ENCODE measurements at regions not wholly inside any gene's neighbourhood (a gene's known extent, or its start where the extent isn't known, plus 50 kb on each side); places are given as distances from the start of the nearest gene placed in this dataset.
A peak's percentile ranks its signal among the peaks of the same experiment; 100 is the strongest.

DNA sequence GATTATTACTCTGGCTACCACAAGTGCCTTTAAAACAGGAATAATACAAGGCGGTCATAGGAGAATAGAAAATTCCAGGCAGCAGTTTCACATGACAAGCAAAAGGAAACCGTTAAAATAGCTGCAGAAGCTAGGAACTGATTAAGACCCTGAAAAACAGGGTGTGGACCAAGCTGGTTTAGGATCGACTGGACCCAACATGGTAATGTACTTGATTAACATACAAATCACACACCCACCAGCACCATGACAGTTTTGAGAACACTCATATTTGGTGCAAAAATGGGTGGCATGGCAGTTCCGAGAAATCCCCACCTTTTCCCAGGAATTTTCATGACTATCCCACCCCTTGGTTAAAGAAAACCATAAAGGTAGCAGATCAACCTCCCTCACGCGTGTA lies 51.9 kb upstream of the TMEM163 start:
- DNase-seq (ENCODE audit: low read depth in 2 of 2): no peak

DNA sequence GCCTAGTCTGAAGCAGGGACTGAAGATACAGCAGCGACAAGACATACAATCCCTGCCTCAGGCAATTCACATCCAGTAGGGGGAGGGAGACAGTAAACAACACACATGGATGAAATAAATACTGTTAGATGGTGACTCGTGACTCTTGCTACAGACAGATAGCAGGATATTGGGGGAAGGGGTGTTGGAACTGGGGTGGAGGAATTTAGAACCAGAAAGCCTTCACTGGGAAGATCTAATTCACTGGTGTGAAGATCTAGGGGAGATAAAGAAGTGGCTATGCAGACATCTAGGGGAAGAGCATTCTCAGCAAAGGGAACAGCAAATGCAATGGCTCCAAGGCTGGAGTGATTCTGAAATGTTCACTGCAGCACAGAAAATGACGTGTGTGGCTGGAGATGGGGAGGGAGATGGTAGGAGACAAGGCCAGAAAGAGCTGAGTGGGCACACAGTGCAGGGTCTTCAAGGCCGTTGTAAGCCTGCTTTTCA lies 52.6 kb upstream of the TMEM163 start:
- DNase-seq (ENCODE audit: low read depth in 2 of 2): no peak

DNA sequence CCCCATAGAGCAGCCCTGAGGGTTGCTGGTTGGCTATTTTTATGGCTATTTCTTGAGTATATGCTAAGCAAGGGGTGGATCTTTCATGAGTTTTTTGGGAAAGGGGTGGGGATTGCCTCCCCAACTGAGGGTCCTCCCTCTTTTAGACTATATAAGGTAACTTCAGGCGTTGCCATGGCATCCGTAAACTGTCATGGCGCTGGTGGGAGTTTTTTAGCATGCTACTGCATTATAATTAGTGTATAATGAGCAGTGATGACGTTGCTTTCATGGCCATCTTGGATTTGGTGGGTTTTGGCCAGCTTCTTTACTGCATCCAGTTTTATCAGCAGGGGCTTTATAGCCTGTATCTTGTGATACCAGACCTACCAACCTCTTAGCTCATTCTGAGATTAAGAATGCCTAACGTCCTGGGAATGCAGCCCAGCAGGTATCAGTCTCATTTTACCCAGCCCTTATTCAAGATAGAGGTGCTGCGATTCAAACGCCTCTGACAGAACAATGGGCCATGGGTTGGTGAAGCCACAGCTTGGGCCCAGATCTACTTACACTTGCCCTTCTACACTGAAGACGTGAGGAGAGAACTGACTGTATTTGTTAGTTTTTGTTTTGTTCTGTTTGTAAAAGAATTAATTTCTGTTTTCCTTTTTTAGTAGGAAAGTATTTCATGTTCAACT lies 53.8 kb upstream of the TMEM163 start:
- no peak for DNase-seq (ENCODE audit: low read depth in 2 of 2)

DNA sequence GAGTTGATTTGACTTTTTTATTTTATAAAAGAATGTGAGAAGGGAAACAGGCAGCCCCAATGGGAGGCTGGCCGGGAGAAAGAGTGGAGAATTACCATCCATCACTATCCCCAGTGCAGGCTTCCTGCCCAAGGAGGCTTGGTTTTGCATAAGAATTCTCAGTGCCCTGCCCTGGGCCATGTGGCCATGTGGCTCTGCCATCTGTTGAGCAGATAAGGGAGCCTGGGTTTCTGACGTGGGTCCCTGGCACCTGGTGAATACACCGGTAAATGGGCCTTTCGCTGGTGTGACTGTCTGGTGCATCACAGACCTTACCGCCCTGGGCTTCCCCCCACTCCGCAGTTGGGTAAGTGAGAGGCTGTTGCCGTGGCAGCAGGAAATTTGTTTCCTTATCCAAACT lies 54.5 kb upstream of the TMEM163 start:
- DNase-seq (ENCODE audit: low read depth in 2 of 2): peak; percentile 12 to 36

DNA sequence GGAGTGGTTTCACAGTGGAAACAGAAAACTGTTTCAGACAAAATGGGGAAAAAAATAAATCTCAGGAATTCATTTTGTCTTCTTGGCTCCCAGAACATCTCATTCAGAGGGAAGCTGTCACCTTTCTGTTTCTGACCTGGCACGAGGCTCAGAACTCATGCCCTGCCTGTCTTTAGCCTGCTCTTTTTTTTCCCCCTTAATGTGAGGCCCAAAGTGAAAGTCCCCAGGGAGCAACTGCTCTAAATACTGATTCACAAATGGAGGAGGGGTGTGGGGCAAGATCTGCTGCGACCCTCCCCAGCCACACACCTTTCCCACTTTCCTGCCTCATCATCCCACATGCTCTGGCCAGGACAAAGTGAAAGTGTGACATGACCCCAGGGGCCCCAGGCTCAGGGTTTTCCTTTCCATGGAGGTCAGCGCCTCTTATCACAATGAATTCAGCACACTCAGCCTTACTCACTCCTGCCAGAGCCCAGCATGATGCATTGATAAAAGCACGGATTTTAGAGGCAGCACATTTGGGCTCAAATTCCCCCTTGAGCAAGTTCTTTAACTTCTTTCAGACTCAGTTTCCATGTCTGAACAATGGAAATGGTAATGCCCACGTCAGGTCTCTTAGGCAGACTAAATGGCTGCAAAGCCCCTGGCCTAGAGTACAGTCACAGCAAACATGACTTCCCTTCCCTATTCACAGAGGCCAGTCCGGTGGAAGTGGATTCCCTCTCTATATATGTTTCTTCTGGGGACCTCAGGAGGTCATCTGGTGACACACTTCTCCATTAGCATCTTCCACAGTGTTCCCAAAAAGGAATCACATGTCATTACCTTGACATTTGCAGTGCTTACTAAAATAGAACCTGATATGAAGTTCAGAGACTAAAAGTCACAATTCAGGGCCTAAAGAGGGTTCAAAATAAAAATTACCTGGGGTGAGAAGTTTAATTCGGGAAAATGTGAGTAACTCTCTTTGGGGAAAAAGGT lies 55.3 kb upstream of the TMEM163 start:
- peak in 1 of 2 donors; percentile 21 for DNase-seq (ENCODE audit: low read depth in 2 of 2)

DNA sequence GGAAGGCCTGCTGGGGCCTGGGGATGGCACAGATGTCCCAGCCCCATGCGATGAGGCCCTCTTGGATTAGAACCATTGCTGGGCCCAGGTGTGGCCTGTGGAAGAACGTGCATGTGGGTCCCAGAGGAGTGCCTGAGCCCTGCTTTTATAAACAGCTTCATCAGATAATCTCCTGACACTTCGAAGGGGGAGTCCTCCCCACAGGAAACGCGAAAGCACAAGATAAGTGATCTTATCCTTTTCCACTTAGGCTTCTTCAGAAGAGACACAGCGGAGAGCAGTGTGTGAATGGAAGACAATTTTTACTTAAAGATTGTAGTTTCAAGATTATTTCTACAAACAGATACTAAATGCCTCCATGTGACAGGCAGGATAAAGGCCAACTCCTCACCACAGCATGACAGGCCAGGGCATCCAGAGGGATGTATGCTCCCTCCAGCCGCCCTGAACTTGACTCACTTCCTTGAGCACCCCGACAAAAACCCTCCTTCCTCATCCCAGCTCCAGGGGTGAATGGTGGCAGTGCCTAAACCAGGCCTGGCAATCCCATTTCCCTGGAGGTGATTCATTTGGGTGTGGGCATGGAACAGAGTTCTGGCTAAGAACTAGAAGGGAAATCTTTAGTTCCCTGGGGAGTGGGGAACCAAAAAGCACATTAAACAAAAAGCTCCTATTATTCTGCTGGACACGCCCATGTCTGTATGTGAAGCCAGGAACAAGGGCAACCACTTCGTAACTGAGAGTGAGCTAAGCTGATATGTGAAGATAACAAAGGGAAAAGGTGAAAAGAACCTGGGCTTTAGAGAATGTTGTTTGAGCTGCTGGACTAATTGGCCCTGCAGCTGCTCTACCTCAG lies 56.2 kb upstream of the TMEM163 start:
- peak in 1 of 2 donors; percentile 18 for DNase-seq (ENCODE audit: low read depth in 2 of 2)

DNA sequence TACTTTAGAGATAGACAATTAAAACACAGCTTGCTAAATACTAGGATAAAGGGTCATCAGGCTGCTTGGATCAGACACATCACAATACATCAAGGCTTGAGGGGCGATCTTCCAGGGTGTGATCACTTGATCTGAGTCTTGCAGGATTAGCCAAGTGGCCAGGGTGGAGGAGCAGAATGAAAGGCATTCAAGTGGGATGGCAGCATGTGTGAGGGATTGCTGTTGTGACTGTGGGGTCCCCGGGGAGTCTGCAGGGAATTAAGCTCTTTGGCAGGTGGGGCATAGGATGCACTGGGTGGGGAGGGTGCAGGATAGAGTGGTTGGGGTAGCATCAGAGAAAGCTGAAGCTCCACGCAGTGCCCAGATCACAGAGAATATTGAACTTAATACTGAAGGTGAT lies 58.0 kb upstream of the TMEM163 start:
- no peak for DNase-seq (ENCODE audit: low read depth in 2 of 2)

DNA sequence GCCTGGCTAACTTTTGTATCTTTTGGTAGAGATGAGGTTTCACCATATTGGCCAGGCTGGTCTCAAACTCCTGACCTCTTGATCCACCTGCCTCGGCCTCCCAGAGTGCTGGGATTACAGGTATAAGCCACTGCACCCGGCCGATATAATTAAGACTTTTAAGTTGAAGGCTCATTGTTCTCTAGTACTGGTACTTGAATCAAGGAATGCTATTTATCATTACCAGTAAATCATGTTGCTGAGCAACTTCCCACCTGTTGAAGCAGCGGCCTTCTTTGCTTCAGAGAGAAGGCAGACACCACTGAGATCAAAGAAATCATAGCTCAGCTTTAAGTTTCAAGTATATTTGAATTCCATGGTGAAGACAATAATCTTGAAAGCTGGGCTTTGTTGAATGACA lies 58.8 kb upstream of the TMEM163 start:
- DNase-seq (ENCODE audit: low read depth in 2 of 2): no peak

DNA sequence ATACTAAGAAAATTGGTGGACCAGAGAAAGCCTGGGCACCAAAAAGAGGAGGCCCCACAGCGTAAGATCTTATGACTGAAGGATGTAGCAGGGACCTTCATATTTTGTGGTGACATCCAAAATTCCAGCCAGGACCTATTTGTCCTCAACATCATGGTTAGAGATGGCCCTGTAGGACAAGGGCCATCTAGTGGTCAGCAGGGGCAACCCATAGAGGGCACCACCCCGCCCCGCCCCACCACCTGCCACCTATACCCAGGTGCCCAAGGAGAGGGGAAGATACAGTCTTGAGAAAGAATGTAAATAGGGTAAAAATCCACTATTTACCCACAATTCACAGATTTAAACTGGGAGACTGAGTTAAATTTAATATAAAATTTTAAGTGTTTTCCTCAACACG lies 59.6 kb upstream of the TMEM163 start:
- DNase-seq (ENCODE audit: low read depth in 2 of 2): no peak

DNA sequence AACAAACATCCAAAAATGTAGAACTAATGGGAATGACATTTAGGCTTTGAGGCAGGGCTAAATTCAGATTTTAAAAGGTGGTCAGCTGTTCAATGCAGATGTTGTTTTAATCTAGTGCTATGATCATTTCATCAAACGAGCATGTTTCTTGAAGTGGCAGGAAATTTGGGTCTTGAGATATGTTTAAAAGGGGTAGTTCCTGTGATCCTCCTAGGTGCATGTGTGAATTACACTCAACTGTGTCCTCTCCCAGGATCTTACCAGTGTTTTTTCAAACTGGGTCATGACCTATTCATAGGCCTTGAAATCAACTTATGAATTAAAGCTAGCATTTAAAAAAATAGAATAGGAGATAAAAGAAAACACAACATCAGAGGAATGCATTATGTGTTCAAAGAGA lies 57.4 kb upstream of the ACMSD start:
- no peak for DNase-seq (ENCODE audit: low read depth in 2 of 2)

DNA sequence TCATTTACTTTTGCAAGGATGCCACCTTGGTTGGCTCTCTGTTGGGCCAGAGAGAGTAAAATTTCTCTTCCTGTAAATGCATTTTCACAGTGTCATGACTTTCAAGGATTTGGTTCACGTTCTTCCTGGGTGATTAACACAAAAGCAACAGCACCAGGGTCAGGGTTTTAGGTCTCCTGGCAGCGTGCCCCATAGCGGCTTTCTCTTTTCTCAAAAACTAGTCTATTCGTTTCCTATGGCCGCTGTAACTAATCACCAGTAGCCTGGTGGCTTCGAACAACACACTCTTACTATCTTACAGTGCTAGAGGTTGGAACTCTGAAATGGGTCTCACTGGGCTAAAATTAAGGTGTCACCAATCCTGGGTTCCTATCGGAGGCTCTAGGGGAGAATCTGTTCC lies 56.3 kb upstream of the ACMSD start:
- DNase-seq (ENCODE audit: low read depth in 2 of 2): no peak

DNA sequence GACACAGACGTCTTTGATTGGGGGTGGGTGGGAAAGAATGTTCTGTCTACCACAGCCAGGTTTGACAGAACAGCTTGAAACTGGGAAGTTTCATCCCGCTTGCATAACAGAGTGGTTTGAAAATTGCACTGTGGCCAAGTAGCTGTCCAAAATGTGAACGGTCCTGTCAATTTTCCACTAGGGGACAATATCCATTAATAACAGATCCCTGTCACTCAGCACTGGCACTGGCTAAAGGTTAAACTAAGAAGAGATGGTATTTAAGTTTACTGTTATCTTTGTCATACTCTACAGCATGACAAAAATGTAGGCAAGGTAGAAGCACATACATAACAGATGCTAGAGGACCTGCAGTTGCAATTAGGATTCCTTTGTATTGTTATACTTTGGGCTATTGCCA lies 55.6 kb upstream of the ACMSD start:
- DNase-seq (ENCODE audit: low read depth in 2 of 2): peak; percentile 51 to 56

DNA sequence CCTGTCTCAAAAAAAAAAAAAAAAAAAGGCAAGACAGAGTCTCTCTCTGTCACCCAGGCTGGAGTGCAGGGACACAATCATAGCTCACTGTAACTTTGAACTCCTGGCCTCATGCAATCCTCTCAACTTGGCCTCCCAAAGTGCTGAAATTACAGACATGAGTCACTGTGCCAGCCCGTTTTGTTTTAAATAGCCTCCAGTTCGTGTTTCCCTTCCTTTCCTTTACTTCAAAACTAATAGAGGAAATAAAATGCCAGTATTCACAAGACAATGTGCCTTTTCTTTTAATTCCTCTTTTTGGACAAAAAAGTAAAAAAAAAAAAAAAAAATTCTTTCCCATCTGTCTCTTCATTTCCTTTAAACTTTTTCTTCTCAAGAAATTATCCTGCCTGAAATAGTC lies 54.5 kb upstream of the ACMSD start:
- no peak for DNase-seq (ENCODE audit: low read depth in 2 of 2)

DNA sequence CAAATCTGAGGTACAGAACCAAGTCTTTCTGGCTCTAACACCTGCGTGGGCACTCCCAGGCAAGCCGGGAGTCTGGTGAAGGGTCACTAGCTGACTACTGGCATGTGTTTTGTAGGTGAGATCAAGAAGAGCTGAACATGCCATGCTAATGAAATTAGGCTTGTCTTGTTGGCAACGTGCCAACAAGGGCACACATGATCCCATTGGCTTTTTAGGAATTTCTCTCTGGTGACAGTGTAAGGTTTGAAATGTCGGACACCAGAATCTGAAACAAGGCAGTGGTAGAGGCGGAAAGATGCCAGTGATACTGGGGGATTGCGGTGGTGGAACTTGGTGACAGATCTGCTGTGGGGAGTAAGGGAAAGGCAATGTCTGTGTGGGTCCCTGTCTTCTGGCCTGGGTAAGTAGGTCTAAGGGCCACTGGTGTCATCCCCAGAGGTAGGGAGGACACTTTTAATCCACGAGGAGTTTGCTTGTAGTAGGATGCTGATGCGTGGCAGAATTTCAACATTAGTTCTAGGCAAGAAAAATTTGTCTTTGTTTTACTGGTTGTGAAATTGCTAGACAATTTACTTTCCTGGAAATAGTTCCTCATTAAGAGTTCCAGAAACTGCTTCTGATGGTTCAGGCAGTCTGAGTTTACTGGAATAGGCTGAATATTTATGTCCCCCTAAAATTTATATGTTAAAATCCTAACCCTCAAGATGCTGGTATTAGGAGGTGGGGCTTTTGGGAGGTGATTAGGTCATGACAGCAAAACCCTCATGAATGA lies 52.6 kb upstream of the ACMSD start:
- DNase-seq (ENCODE audit: low read depth in 2 of 2): no peak

DNA sequence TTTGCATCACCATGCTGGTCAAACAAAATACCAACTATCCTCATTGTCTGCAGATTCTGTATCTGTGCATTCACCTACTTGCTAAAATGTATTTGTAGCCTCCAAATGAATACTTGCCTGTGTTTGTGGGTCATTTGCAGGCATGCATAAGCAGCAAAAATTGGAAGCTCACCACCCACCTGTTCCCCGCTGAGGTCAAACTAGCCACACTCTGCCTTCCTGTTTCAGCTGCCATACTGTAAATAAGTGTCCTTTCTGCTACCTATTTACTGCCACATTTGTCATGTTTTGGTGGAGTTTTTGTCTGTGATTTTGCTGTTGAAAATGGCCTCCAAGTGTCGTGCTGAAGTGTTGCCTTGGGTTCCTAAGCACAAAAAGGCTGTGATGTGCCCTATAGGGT lies 50.0 kb upstream of the ACMSD start:
- DNase-seq (ENCODE audit: low read depth in 2 of 2): no peak
